Gastroesophageal sphincter (tissue), 4 donors: ENCODE measurements at regions not wholly inside any gene's neighbourhood (a gene's known extent, or its start where the extent isn't known, plus 50 kb on each side); places are given as distances from the start of the nearest gene placed in this dataset.

ENCODE experiments used
- ATAC-seq: fragments of 150-250 bp; one replicate; pipeline ENCODE4 v1.9.1; 2016; ENCODE audit warnings: mild to moderate bottlenecking, moderate library complexity
- H3K27ac ChIP-seq, 4 donors: fragments of 200-600 bp; sonication (generic) in 3 of 4; 1 replicate in 3 of 4; 2 replicates in 1 of 4; pipeline ENCODE4 v1.5.1; 2016 to 2019
- H3K27me3 ChIP-seq: fragments of 200-600 bp; sonication (generic); one replicate; pipeline ENCODE4 v1.5.1; 2019
- H3K36me3 ChIP-seq, 2 donors: fragments of 200-600 bp; sonication (generic); one replicate each; pipeline ENCODE4 v1.5.1; 2019; ENCODE audit warnings: control low read depth in 1 of 2
- H3K4me1 ChIP-seq, 3 donors: fragments of 200-600 bp; sonication (generic); 1 replicate in 2 of 3; 2 replicates in 1 of 3; pipeline ENCODE4 v1.5.1; 2016 to 2019; ENCODE audit warnings: control low read depth in 2 of 3
- H3K4me3 ChIP-seq, 2 donors: fragments of 200-600 bp; sonication (generic); one replicate each; pipeline ENCODE4 v1.5.1; 2019; ENCODE audit warnings: mild to moderate bottlenecking in 1 of 2, moderate library complexity in 1 of 2
- H3K9me3 ChIP-seq, 3 donors: fragments of 200-600 bp; sonication (generic); one replicate each; pipeline ENCODE4 v1.5.1; 2017 to 2019; ENCODE audit warnings: control low read depth in 2 of 3
- EP300 ChIP-seq: sonication (generic); formaldehyde crosslinking; IDR thresholded peaks from one replicate; pipeline ENCODE4 v1.6.1; 2017; ENCODE audit warnings: antibody characterized with exemption, mild to moderate bottlenecking
- POLR2A ChIP-seq, 2 donors: fragments of 450-650 bp; IDR thresholded peaks; one replicate each; pipeline ENCODE4 v1.6.1; 2017; ENCODE audit warnings: antibody characterized with exemption in 2 of 2, mild to moderate bottlenecking in 2 of 2, moderate library complexity in 1 of 2
- POLR2AphosphoS5 ChIP-seq: sonication (generic); formaldehyde crosslinking; IDR thresholded peaks from one replicate; pipeline ENCODE4 v1.6.1; 2017; ENCODE audit warnings: antibody characterized with exemption
- WGBS, 2 donors: methylation state at CpG; one replicate each; pipeline ENCODE4 v1.1.5; 2018; ENCODE audit warnings: low coverage in 1 of 2; 5-methylcytosine and 5-hydroxymethylcytosine counted together
- TF ChIP-seq, protein P1 (sequence below), 4 experiments: fragments of 200-600 bp in 2 of 4; fragments of 450-650 bp in 2 of 4; sonication (generic) in 1 of 4; IDR thresholded peaks; one replicate each; pipeline ENCODE4 v1.5.1; 2017 to 2019; ENCODE audit warnings: antibody characterized with exemption in 4 of 4, mild to moderate bottlenecking in 2 of 4, moderate library complexity in 2 of 4

DNA sequence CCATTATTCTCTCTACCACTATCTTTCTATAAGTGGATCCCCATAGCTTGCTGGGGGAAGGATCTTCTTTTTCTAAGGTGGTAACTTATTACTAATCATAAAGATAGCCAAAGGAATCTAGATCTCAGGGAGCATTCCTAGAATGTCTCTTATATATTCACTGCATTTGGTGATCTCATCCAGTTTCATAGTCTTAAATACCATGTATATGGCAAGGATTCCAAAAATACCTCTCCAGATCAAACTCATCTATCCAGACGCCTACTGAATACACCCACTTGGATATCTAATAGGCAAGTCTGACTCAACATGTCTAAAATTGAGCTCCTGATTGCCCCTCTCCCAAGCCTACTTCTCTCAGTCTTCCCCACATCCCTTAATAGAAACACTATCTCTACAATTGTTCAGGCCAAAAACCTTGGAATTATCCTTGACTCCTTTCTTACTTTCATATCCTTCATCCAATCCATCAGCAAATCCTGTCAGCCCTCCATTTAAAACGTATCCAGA, 264.4 kb downstream of the HACE1 start:
- ATAC-seq = no peak
- Histone ChIP-seq H3K27ac (no peak overlapping the region), H3K9me3 (no peaks in the 10 kb centered on the region), H3K4me3 (no peak overlapping the region), H3K27me3 (no peaks in the 10 kb centered on the region), H3K36me3 (no peaks in the 10 kb centered on the region), H3K4me1 (no peaks in the 10 kb centered on the region)
- TF ChIP-seq POLR2AphosphoS5 = no peak
- TF ChIP-seq, protein P1, sequence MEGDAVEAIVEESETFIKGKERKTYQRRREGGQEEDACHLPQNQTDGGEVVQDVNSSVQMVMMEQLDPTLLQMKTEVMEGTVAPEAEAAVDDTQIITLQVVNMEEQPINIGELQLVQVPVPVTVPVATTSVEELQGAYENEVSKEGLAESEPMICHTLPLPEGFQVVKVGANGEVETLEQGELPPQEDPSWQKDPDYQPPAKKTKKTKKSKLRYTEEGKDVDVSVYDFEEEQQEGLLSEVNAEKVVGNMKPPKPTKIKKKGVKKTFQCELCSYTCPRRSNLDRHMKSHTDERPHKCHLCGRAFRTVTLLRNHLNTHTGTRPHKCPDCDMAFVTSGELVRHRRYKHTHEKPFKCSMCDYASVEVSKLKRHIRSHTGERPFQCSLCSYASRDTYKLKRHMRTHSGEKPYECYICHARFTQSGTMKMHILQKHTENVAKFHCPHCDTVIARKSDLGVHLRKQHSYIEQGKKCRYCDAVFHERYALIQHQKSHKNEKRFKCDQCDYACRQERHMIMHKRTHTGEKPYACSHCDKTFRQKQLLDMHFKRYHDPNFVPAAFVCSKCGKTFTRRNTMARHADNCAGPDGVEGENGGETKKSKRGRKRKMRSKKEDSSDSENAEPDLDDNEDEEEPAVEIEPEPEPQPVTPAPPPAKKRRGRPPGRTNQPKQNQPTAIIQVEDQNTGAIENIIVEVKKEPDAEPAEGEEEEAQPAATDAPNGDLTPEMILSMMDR (IDR thresholded peaks at IDR 0.05) = no peak
- no peak for TF ChIP-seq POLR2A (IDR thresholded peaks at IDR 0.05)
- no peak for TF ChIP-seq EP300
- WGBS, 2 donors = 69 to 96% methylated on average over 2 of the region's 2 CpGs

DNA sequence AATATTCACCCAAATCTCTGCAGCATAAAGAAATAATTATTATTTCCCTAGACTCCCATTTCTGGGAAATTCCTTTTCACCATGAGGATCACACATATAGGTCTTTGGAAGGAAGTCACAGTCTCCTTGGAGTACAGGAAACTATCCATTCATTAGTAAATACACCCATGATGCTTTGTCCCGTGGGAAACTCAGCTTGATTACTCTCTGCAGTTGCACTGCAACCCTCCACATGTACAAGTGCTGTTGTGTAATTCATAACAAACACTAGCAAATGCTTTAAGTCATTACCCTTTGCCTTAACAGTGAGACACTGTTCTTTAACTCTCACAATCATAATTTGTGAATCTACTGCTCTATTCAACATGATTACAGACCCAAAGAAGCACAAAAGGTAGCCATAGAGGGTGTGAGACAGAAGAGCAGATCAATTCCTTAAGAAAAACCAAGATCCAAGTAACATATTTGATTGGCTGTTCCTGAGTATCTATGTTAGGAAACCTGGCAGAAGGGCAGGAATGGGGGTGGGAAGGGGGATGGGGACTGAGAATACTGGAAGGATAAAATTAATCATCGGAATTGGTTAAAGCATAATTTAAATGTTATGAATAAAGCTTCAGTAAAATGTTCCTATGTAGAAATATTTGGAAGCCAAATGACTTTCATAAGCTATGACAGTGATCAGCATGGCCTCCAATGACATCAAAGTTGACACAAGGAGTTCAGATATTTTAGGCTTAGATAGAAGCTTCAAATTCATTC, 268.0 kb downstream of the HACE1 start:
- H3K4me3 ChIP-seq = no peak overlapping the region
- no peaks in the 10 kb centered on the region for H3K27me3 ChIP-seq
- no peak overlapping the region for H3K27ac ChIP-seq
- no peak for TF ChIP-seq EP300
- TF ChIP-seq, protein P1 (IDR thresholded peaks at IDR 0.05) = no peak
- TF ChIP-seq POLR2AphosphoS5 = no peak
- TF ChIP-seq POLR2A (IDR thresholded peaks at IDR 0.05) = no peak
- H3K36me3 ChIP-seq = no peaks in the 10 kb centered on the region
- no peak for ATAC-seq
- H3K9me3 ChIP-seq = no peaks in the 10 kb centered on the region
- WGBS, 2 donors = 59 to 69% methylated on average over 2 of the region's 2 CpGs
- H3K4me1 ChIP-seq = no peaks in the 10 kb centered on the region

DNA sequence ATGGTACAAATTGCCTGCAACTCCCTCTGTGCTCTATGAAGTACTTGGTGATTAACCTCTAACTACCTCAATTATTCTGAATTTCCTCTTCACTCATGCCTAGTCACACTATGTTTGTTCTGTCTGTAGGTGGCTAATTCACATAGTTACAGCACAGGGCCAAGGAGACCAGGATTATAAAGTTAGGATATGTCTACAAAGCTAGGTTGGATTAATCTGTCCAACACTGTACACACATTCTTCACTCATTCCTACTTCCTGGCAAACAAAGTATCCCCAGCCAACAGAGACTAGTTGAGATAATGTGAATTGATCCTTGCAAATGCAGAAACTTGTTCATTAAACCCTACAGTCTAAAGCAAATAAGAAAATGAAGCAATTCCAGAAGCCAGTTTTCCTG, 269.8 kb downstream of the HACE1 start:
- no peaks in the 10 kb centered on the region for H3K9me3 ChIP-seq
- H3K4me3 ChIP-seq = no peak overlapping the region
- H3K36me3 ChIP-seq = no peaks in the 10 kb centered on the region
- ATAC-seq = no peak
- H3K27me3 ChIP-seq = no peaks in the 10 kb centered on the region
- no peak for TF ChIP-seq POLR2AphosphoS5
- TF ChIP-seq EP300 = no peak
- TF ChIP-seq, protein P1 (IDR thresholded peaks at IDR 0.05) = no peak
- no peak for TF ChIP-seq POLR2A (IDR thresholded peaks at IDR 0.05)
- no peak overlapping the region for H3K27ac ChIP-seq
- H3K4me1 ChIP-seq = no peaks in the 10 kb centered on the region

DNA sequence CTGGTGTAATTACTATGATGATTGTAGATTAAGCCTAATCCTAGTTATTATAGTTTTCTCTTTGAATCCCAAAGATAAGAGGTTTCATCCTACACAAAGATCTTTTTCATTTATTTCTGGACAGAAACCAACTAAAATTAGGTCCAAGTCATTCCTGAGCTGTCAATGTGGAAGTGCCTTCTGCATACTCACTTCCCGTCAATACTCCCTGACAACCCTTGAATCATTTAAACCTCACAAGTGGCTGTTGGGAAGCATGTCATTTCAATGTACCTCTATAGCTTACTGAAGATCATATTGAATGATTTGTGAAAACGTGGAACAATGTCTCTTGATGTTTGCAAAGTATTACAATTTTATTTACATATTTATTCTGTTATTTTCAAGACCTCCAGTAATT, 274.1 kb downstream of the HACE1 start:
- TF ChIP-seq POLR2AphosphoS5 (no peak), POLR2A (IDR thresholded peaks at IDR 0.05) (no peak), EP300 (no peak)
- TF ChIP-seq, protein P1 (IDR thresholded peaks at IDR 0.05) = no peak
- no peak overlapping the region for H3K4me3 ChIP-seq
- H3K4me1 ChIP-seq = no peaks in the 10 kb centered on the region
- WGBS, 2 donors = 58 to 65% methylated on average over 2 of the region's 2 CpGs
- H3K27ac ChIP-seq = no peak overlapping the region
- H3K9me3 ChIP-seq = no peaks in the 10 kb centered on the region
- no peak for ATAC-seq
- H3K27me3 ChIP-seq = no peaks in the 10 kb centered on the region
- no peaks in the 10 kb centered on the region for H3K36me3 ChIP-seq

DNA sequence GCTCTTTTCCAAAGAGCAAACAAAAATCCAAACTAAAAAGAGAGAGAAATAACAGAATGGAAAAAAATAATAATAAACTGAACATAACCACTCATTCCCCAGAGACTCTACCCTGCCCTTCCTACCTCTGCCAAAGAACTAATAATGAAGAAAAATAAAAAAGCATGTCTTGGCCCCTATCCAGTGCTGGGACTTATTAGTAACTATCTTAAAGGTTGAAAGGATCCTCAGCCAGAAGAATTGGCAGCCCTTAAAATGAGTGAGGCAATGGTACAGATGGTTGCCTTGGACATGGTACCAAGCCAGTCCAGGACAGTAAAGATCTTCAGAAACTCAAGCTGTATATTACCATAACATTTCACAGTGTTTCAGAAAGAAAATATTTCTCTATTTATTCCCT, 279.3 kb downstream of the HACE1 start:
- H3K4me3 ChIP-seq = no peak overlapping the region
- H3K9me3 ChIP-seq = no peaks in the 10 kb centered on the region
- no peak for TF ChIP-seq POLR2AphosphoS5
- no peak for TF ChIP-seq POLR2A (IDR thresholded peaks at IDR 0.05)
- TF ChIP-seq EP300 = no peak
- TF ChIP-seq, protein P1 (IDR thresholded peaks at IDR 0.05) = no peak
- H3K36me3 ChIP-seq = no peaks in the 10 kb centered on the region
- H3K27me3 ChIP-seq = no peaks in the 10 kb centered on the region
- no peak for ATAC-seq
- H3K27ac ChIP-seq = no peak overlapping the region
- H3K4me1 ChIP-seq = no peaks in the 10 kb centered on the region
